Fibroblast of lung (primary cell): ENCODE measurements at regions not wholly inside any gene's neighbourhood (a gene's known extent, or its start where the extent isn't known, plus 50 kb on each side); places are given as distances from the start of the nearest gene placed in this dataset.
"Not testable (repeated sequence)": the region's sequence is repeated elsewhere in the genome, so short reads cannot be mapped to it uniquely, and the experiment has no call there.

Experiments used
- CTCF ChIP-seq, 2 donors: IDR thresholded peaks in 1 of 2; conservative IDR thresholded peaks in 1 of 2; 1 replicate in 1 of 2; 2 replicates in 1 of 2; pipeline ENCODE4 v1.5.1; 2011 to 2012; ENCODE audit warnings: low read length in 2 of 2, control low read depth in 1 of 2, inconsistent platforms in 1 of 2, low read depth in 1 of 2, mild to moderate bottlenecking in 1 of 2
- EZH2 ChIP-seq: IDR thresholded peaks from 2 replicates; pipeline ENCODE4 v1.5.1; 2012; ENCODE audit warnings: low read length, control low read depth, mild to moderate bottlenecking; ENCODE audit errors: missing control alignments

DNA sequence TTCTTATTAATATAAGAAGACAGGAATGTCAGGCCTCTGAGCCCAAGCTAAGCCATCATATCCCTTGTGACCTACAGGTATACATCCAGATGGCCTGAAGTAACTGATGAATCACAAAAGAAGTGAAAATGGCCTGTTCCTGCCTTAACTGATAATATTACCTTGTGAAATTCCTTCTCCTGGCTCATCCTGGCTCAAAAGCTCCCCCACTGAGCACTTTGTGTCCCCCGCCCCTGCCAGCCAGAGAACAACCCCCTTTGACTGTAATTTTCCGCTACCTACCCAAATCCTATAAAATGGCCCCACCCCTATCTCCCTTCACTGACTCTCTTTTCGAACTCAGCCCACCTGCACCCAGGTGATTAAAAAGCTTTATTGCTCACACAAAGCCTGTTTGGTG, 274.4 kb downstream of the NUF2 start:
- not testable (repeated sequence) for TF ChIP-seq CTCF (conservative IDR thresholded peaks at IDR 0.05 in 1 of 2, IDR thresholded peaks at IDR 0.05 in 1 of 2; ENCODE audit: low read depth in 1 of 2, low read length in 2 of 2); EZH2
